Tibial nerve (tissue), 4 donors: ENCODE measurements at regions not wholly inside any gene's neighbourhood (a gene's known extent, or its start where the extent isn't known, plus 50 kb on each side); places are given as distances from the start of the nearest gene placed in this dataset.

Experiments
- DNase-seq, 2 donors: peaks; one replicate each; pipeline ENCODE4 v3.0.0-alpha.2; 2019; ENCODE audit warnings: low spot score in 2 of 2
- H3K27ac ChIP-seq, 4 donors: fragments of 200-600 bp; sonication (generic) in 3 of 4; one replicate each; pipeline ENCODE4 v1.5.1; 2017 to 2019; ENCODE audit warnings: mild to moderate bottlenecking in 1 of 4
- H3K27me3 ChIP-seq, 2 donors: fragments of 200-600 bp; sonication (generic) in 1 of 2; one replicate each; pipeline versions ENCODE4 v1.5.1 to v1.6.0; 2017 to 2019
- H3K36me3 ChIP-seq, 3 donors: fragments of 200-600 bp; sonication (generic); one replicate each; pipeline ENCODE4 v1.5.1; 2018 to 2019
- H3K4me1 ChIP-seq, 4 donors: fragments of 200-600 bp; sonication (generic) in 3 of 4; one replicate each; pipeline ENCODE4 v1.5.1; 2017 to 2019
- H3K4me3 ChIP-seq, 4 donors: fragments of 200-600 bp; sonication (generic) in 3 of 4; one replicate each; pipeline ENCODE4 v1.5.1; 2017 to 2019; ENCODE audit warnings: mild to moderate bottlenecking in 1 of 4, moderate library complexity in 1 of 4
- H3K9me3 ChIP-seq, 4 donors: fragments of 200-600 bp; sonication (generic) in 3 of 4; one replicate each; pipeline ENCODE4 v1.5.1; 2017 to 2019
- EP300 ChIP-seq, 2 donors: sonication (generic); formaldehyde crosslinking; IDR thresholded peaks; one replicate each; pipeline ENCODE4 v1.6.1; 2017; ENCODE audit warnings: antibody characterized with exemption in 2 of 2, mild to moderate bottlenecking in 1 of 2
- POLR2A ChIP-seq, 2 donors: fragments of 450-650 bp; IDR thresholded peaks; one replicate each; pipeline ENCODE4 v1.6.1; 2017; ENCODE audit warnings: antibody characterized with exemption in 2 of 2, mild to moderate bottlenecking in 2 of 2, moderate library complexity in 2 of 2
- WGBS, 2 donors: methylation state at CpG; one replicate each; pipeline ENCODE4 v1.1.5; 2018; 5-methylcytosine and 5-hydroxymethylcytosine counted together
- TF ChIP-seq, protein P1 (sequence below), 5 experiments: fragments of 200-600 bp in 3 of 5; fragments of 450-650 bp in 2 of 5; sonication (generic) in 3 of 5; IDR thresholded peaks; one replicate each; pipeline ENCODE4 v1.5.1; 2016 to 2019; ENCODE audit warnings: antibody characterized with exemption in 5 of 5, mild to moderate bottlenecking in 3 of 5, moderate library complexity in 2 of 5

DNA sequence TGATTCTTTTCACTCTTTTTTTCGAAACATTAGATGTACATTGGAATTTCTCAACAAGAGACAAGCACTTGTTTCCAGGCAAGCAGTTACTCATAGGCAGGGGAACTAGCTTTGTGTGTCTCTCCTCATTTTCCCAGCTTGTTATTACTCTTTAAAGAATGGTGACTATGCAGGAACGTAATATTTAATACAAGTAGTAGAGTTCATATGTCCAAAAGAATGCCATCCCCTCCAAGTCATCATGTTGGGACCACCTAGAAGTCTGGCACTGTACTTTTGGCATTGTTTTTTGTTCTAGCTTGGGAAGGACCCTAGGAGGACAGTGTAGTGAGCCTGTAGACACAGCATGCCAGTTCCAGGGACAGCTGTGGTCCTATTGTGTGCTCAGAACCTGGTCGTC, 650.7 kb downstream of the INHBA start:
- WGBS, 2 donors, result 66 to 73% methylated on average over 3 of the region's 3 CpGs
- Histone ChIP-seq H3K27ac (no peak overlapping the region), H3K4me1 (peaks cover 0 to 19% (median 0%) of the 10 kb centered on the region in 4 donors), H3K27me3 (no peaks in the 10 kb centered on the region), H3K36me3 (no peaks in the 10 kb centered on the region), H3K4me3 (no peak overlapping the region), H3K9me3 (no peaks in the 10 kb centered on the region)
- DNase-seq, result no peak
- TF ChIP-seq EP300 (IDR thresholded peaks at IDR 0.05), result no peak
- TF ChIP-seq, protein P1, sequence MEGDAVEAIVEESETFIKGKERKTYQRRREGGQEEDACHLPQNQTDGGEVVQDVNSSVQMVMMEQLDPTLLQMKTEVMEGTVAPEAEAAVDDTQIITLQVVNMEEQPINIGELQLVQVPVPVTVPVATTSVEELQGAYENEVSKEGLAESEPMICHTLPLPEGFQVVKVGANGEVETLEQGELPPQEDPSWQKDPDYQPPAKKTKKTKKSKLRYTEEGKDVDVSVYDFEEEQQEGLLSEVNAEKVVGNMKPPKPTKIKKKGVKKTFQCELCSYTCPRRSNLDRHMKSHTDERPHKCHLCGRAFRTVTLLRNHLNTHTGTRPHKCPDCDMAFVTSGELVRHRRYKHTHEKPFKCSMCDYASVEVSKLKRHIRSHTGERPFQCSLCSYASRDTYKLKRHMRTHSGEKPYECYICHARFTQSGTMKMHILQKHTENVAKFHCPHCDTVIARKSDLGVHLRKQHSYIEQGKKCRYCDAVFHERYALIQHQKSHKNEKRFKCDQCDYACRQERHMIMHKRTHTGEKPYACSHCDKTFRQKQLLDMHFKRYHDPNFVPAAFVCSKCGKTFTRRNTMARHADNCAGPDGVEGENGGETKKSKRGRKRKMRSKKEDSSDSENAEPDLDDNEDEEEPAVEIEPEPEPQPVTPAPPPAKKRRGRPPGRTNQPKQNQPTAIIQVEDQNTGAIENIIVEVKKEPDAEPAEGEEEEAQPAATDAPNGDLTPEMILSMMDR (IDR thresholded peaks at IDR 0.05), result no peak
- TF ChIP-seq POLR2A (IDR thresholded peaks at IDR 0.05), result no peak

DNA sequence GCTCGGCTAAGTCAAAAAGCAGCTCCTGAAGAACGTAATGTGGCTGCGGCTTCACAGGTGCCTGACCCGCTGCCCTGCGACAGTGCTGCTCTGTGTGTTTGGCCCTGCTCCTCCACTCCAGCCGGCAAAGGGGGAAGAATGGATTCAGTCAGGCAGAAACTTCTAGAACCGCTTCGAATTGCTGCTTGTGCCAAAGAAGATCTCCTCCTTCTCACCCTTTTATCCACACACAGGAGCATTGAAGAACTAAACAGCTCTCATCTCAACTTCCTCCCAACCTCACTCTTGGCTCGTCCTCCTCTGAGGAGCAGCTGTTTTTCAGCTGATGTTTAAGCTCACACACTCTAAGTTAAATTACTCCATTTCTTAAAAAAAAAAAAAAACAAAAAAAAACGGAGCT, 651.4 kb downstream of the INHBA start:
- Histone ChIP-seq H3K4me3 (no peak overlapping the region), H3K9me3 (no peaks in the 10 kb centered on the region), H3K36me3 (no peaks in the 10 kb centered on the region), H3K27ac (peak overlapping the region in 1 of 4 donors; percentile 12), H3K27me3 (no peaks in the 10 kb centered on the region), H3K4me1 (peaks cover 0 to 25% (median 0%) of the 10 kb centered on the region in 4 donors)
- 53% methylated on average over 10 of the region's 10 CpGs for WGBS, 2 donors
- TF ChIP-seq EP300 (IDR thresholded peaks at IDR 0.05), result no peak
- no peak for DNase-seq

DNA sequence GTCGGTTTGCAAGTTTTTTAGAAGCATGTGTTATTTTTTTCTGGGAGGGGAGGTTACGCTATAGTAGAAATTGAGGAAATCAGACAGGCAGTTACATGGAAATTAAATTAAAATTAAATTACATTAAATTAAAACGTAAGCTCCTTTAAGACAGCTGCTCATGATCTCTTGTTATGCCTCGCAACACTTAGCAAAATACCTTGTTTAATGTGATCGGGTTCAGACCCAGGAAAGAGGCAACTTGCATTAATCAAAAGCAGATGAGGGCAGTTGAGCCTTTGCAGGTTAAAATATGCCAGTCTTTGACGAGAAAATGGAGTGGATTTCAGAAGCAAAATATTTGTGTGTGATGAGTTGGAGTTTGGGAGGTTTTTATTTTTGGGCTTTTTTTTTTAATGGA, 651.8 kb downstream of the INHBA start:
- H3K36me3 ChIP-seq, result no peaks in the 10 kb centered on the region

DNA sequence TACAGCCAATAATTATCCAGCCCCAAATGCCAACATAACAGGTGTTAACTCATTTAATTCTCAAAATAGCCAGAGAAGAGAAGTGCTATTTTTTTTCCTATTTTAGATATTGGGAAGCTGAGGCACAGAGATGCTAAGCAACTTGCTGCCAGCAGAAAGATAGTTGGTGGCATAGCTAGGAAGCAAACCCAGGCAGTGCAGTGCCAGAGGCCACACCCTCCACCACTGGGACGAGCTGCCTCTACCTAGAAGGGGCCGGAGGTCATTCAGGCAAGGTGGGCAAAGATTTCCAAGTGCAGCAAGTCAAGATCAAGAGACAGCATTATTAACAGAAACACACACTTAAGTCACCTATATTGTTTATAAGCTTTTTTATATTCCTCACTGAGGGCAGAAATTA, 654.1 kb downstream of the INHBA start:
- 73 to 81% methylated on average over 2 of the region's 2 CpGs for WGBS, 2 donors
- peaks cover 0 to 32% (median 0%) of the 10 kb centered on the region in 4 donors for H3K4me1 ChIP-seq
- no peak for DNase-seq
- no peak overlapping the region for H3K27ac ChIP-seq
- no peaks in the 10 kb centered on the region for H3K27me3 ChIP-seq
- TF ChIP-seq, protein P1 (IDR thresholded peaks at IDR 0.05), result no peak
- TF ChIP-seq EP300 (IDR thresholded peaks at IDR 0.05) (no peak), POLR2A (IDR thresholded peaks at IDR 0.05) (no peak)
- peaks cover 0 to 3% (median 0%) of the 10 kb centered on the region in 4 donors for H3K9me3 ChIP-seq
- H3K4me3 ChIP-seq, result no peak overlapping the region
- no peaks in the 10 kb centered on the region for H3K36me3 ChIP-seq

More for the DNA sequence above, 651.8 kb downstream of the INHBA start:
- no peak for DNase-seq
- no peak overlapping the region for H3K4me3 ChIP-seq
- peaks cover 0 to 30% (median 0%) of the 10 kb centered on the region in 4 donors for H3K4me1 ChIP-seq
- no peaks in the 10 kb centered on the region for H3K27me3 ChIP-seq
- H3K9me3 ChIP-seq, result no peaks in the 10 kb centered on the region
- WGBS, 2 donors, result 79 to 80% methylated on average over 6 of the region's 6 CpGs
- TF ChIP-seq POLR2A (IDR thresholded peaks at IDR 0.05), result no peak
- TF ChIP-seq EP300 (IDR thresholded peaks at IDR 0.05), result no peak
- TF ChIP-seq, protein P1 (IDR thresholded peaks at IDR 0.05), result no peak
- no peak overlapping the region for H3K27ac ChIP-seq

DNA sequence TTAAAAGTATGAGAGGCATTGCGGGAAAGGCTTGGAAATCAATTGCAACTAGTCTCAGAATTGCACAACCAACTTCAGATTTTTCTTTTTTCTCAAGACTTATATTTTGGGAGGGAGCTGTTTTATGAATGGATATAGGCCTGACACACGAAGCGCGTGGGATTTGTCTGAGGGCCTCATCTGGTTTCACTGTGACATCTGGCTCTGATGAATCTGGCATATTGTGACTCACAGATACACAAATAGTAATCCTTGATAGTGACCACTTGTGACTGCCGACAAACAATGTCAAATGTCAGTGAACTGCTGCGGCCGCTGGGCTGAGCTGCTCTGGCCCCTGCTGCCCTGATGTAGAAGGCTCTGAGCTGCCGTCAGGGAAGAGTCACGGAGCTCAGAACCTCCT, 655.1 kb downstream of the INHBA start:
- Histone ChIP-seq H3K27me3 (no peaks in the 10 kb centered on the region), H3K27ac (peak overlapping the region in 1 of 4 donors; percentile 22), H3K4me3 (no peak overlapping the region), H3K9me3 (peaks cover 0 to 13% (median 0%) of the 10 kb centered on the region in 4 donors), H3K36me3 (no peaks in the 10 kb centered on the region), H3K4me1 (peaks cover 0 to 32% (median 0%) of the 10 kb centered on the region in 4 donors)
- no peak for DNase-seq
- TF ChIP-seq EP300 (IDR thresholded peaks at IDR 0.05) (no peak), POLR2A (IDR thresholded peaks at IDR 0.05) (no peak)
- TF ChIP-seq, protein P1 (IDR thresholded peaks at IDR 0.05), result no peak
- WGBS, 2 donors, result 40 to 52% methylated on average over 6 to 9 of the region's 9 CpGs

DNA sequence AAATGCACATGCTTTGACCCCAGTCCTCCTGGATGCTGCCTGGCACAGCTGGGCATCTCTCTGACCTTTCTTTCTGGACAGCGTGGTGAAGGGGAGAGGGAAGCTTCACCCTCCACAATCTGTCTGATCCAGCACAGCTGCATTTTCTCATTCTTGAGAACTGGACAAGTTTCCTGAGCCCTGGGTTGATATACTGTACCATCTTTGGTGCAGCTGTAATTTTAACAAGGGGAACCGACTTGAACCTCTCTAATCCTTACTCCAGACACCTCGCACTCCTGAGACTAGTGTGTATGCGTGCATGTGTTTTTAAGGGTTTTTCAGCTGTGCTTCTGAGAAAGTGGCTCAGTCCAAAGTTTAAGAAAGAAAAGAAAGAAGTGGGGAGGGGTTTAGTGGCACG, 655.7 kb downstream of the INHBA start:
- H3K4me3 ChIP-seq, result no peak overlapping the region
- H3K27me3 ChIP-seq, result no peaks in the 10 kb centered on the region
- H3K4me1 ChIP-seq, result peaks cover 0 to 32% (median 0%) of the 10 kb centered on the region in 4 donors
- peak overlapping the region in 1 of 4 donors; percentile 22 for H3K27ac ChIP-seq
- no peak for TF ChIP-seq EP300 (IDR thresholded peaks at IDR 0.05)
- TF ChIP-seq POLR2A (IDR thresholded peaks at IDR 0.05), result no peak
- TF ChIP-seq, protein P1 (IDR thresholded peaks at IDR 0.05), result no peak
- 50 to 56% methylated on average over 5 of the region's 5 CpGs for WGBS, 2 donors
- no peak for DNase-seq
- peaks cover 0 to 15% (median 0%) of the 10 kb centered on the region in 4 donors for H3K9me3 ChIP-seq
- H3K36me3 ChIP-seq, result no peaks in the 10 kb centered on the region
